ENCODE measurements at regions not wholly inside any gene's neighbourhood (a gene's known extent, or its start where the extent isn't known, plus 50 kb on each side); places are given as distances from the start of the nearest gene placed in this dataset.
A peak's percentile ranks its signal among the peaks of the same experiment; 100 is the strongest.

- TF ChIP-seq CEBPG (CRISPR knock-in tag; IDR thresholded peaks at IDR 0.05), result no peak
- no peak for TF ChIP-seq CEBPG (tag; conservative IDR thresholded peaks at IDR 0.05 in 1 of 2, IDR thresholded peaks at IDR 0.05 in 1 of 2)
- TF ChIP-seq ZNF197 (CRISPR knock-in tag; IDR thresholded peaks at IDR 0.05; ENCODE audit: low read depth), result no peak
- TF ChIP-seq ELF2 (CRISPR knock-in tag; IDR thresholded peaks at IDR 0.05), result no peak
- no peak for TF ChIP-seq ZNF395 (CRISPR knock-in tag; IDR thresholded peaks at IDR 0.05)
- no peak for TF ChIP-seq ZNF766 (CRISPR knock-in tag; conservative IDR thresholded peaks at IDR 0.05)
- TF ChIP-seq NFYB (IDR thresholded peaks at IDR 0.05; ENCODE audit: extremely low read depth, insufficient read length), result no peak
- TF ChIP-seq ZNF165 (CRISPR knock-in tag; IDR thresholded peaks at IDR 0.05; ENCODE audit: borderline replicate concordance), result no peak
- no peak for TF ChIP-seq MYC (IDR thresholded peaks at IDR 0.05; ENCODE audit: low read depth, low read length)
- no peak for TF ChIP-seq MYC (CRISPR knock-in tag; IDR thresholded peaks at IDR 0.05; ENCODE audit: borderline replicate concordance, low read depth)
- TF ChIP-seq RBM25 (IDR thresholded peaks at IDR 0.05; ENCODE audit: low read depth, low read length, severe bottlenecking), result no peak
- no peak for TF ChIP-seq ZFP36 (IDR thresholded peaks at IDR 0.05; ENCODE audit: low read depth, low read length, partially characterized antibody)
- peak; percentile 78 for TF ChIP-seq TEAD4 (IDR thresholded peaks at IDR 0.05; ENCODE audit: low read length)
- no peak for TF ChIP-seq TEAD4 (CRISPR knock-in tag; IDR thresholded peaks at IDR 0.05; ENCODE audit: borderline replicate concordance)
- peak; percentile 15; the same call in 1 of the 2 replicates for TF ChIP-seq TFE3 (CRISPR knock-in tag; IDR thresholded peaks at IDR 0.05)
- TF ChIP-seq ZNF212 (CRISPR knock-in tag; IDR thresholded peaks at IDR 0.05), result no peak
- no peak for TF ChIP-seq BRCA1 (IDR thresholded peaks at IDR 0.05)
- TF ChIP-seq BRCA1 (CRISPR knock-in tag; IDR thresholded peaks at IDR 0.05), result no peak
- no peak for TF ChIP-seq NBN (IDR thresholded peaks at IDR 0.05; ENCODE audit: low read depth)
- no peak for TF ChIP-seq KDM4B (IDR thresholded peaks at IDR 0.05; ENCODE audit: borderline replicate concordance in 2 of 2, low read depth in 1 of 2)
- TF ChIP-seq TFAP4 (CRISPR knock-in tag; IDR thresholded peaks at IDR 0.05; ENCODE audit: borderline replicate concordance), result no peak
- no peak for TF ChIP-seq XRCC3 (IDR thresholded peaks at IDR 0.05)
- TF ChIP-seq NEUROD1 (IDR thresholded peaks at IDR 0.05; ENCODE audit: borderline replicate concordance, low read depth, low read length, partially characterized antibody), result no peak
Measured at GRCh38 chr4:173585876-173586572, 56.0 kb upstream of the HAND2 start (continued).

Measured in K562 (cell line).